ENCODE measurements at regions not wholly inside any gene's neighbourhood (a gene's known extent, or its start where the extent isn't known, plus 50 kb on each side); places are given as distances from the start of the nearest gene placed in this dataset.

- H3K27me3 Mint-ChIP-seq (ENCODE audit: insufficient read depth, unreplicated experiment) = no peaks in the 10 kb centered on the region
- peaks cover 17% of the 10 kb centered on the region for H3K4me1 Mint-ChIP-seq (ENCODE audit: insufficient read depth, unreplicated experiment)
- no TSS peak for BruUV-seq (replicated peaks)
- H3K4me3 Mint-ChIP-seq (ENCODE audit: unreplicated experiment) = no peak overlapping the region
- peaks cover 21% of the 10 kb centered on the region for H3K36me3 Mint-ChIP-seq (ENCODE audit: insufficient read depth, unreplicated experiment)
- no peak for DNase-seq (ENCODE audit: unreplicated experiment)
- intact Hi-C loops (cut with micrococcal nuclease) = loop anchor here (10.0 kb wide), 1 partner anchor 541 kb away; no protein-coding TSS in a partner anchor
- H3K27ac Mint-ChIP-seq (ENCODE audit: low read depth, unreplicated experiment) = no peak overlapping the region
- CTCF ChIA-PET = interaction anchor here (0.6 to 2.4 kb wide), 4 partner anchors 9 to 541 kb away, joined by 3 to 12 read pairs (median 4); no protein-coding TSS in a partner anchor
- POLR2A ChIA-PET = interaction anchor here (0.6 to 2.2 kb wide), 4 partner anchors 21 to 1557 kb away, joined by 3 to 8 read pairs (median 4); a partner anchor contains a TSS
- H3K9me3 Mint-ChIP-seq (ENCODE audit: unreplicated experiment) = no peaks in the 10 kb centered on the region
- TF ChIP-seq, protein P1, sequence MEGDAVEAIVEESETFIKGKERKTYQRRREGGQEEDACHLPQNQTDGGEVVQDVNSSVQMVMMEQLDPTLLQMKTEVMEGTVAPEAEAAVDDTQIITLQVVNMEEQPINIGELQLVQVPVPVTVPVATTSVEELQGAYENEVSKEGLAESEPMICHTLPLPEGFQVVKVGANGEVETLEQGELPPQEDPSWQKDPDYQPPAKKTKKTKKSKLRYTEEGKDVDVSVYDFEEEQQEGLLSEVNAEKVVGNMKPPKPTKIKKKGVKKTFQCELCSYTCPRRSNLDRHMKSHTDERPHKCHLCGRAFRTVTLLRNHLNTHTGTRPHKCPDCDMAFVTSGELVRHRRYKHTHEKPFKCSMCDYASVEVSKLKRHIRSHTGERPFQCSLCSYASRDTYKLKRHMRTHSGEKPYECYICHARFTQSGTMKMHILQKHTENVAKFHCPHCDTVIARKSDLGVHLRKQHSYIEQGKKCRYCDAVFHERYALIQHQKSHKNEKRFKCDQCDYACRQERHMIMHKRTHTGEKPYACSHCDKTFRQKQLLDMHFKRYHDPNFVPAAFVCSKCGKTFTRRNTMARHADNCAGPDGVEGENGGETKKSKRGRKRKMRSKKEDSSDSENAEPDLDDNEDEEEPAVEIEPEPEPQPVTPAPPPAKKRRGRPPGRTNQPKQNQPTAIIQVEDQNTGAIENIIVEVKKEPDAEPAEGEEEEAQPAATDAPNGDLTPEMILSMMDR (IDR thresholded peaks at IDR 0.05; ENCODE audit: unreplicated experiment) = no peak
These were observed 156.4 kb downstream of the OR2B2 start for GRCh38 chr6:27755768-27756167.

DNA sequence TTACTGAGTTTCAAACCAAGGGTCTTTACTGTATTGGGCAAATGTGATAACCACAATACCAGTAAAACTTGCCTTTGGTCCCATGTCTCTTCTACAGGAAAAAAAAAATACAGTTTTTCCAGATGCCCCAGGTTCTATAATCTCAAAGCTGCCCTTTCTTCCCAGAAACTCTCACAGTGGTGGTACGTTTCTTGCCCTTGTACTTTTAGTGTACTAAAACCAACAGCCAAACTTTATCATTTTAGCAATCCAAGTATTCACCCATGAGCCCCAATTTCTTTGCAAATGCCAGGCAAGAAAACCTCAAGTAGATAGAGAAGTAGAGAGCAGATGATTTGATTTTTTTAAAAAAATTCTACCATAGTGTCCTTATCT is 157.8 kb downstream of the OR2B2 start:
- intact Hi-C loops (cut with micrococcal nuclease) = loop anchor here (5.0 to 10.0 kb wide), 6 partner anchors 147 to 540 kb away; partner anchors contain the start of genes POM121L2 and ZNF184
- no peaks in the 10 kb centered on the region for H3K27me3 Mint-ChIP-seq (ENCODE audit: insufficient read depth, unreplicated experiment)

DNA sequence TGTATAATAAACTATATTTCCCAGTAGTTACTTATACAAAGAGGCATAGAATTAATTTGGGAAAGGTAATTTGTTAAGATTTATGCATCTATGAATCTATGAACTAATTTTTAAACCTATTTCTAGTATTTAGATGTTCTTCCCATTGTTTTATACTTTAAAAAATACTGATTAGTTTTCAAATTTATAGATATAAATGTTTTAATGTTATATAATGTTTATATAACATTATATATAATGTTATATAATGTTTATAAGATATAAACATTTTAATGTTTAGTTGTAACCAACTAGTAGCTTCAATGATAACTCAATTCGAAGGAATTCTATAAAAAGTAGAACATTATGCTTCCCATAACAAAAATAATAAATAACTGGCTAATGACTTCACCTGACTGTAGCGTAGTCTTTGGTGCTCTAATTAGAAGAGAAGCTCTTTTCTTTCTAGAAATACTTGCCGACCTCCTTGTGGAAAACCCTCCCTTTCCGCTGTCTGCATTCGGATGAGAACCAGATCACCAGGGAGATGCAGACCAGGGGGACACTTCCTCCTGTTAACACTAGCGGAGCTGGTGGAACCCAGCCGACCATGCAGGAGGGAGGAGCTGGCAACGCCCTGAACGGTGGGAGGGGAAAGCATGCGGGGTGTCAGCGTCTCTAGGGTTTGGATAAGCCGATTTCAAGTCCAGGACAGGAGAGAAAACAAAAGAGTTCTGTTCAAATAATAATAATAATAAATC is 158.4 kb downstream of the OR2B2 start:
- Mint-ChIP-seq H3K9me3 (ENCODE audit: unreplicated experiment) (no peaks in the 10 kb centered on the region), H3K4me1 (ENCODE audit: insufficient read depth, unreplicated experiment) (peaks cover 11% of the 10 kb centered on the region), H3K27me3 (ENCODE audit: insufficient read depth, unreplicated experiment) (no peaks in the 10 kb centered on the region), H3K36me3 (ENCODE audit: insufficient read depth, unreplicated experiment) (peaks cover 21% of the 10 kb centered on the region), H3K4me3 (ENCODE audit: unreplicated experiment) (peak overlapping the region; percentile 80), H3K27ac (ENCODE audit: low read depth, unreplicated experiment) (peak overlapping the region; percentile 59)
- TF ChIP-seq, protein P1 (IDR thresholded peaks at IDR 0.05; ENCODE audit: unreplicated experiment) = no peak
- peak; percentile 93 for DNase-seq (ENCODE audit: unreplicated experiment)
- BruUV-seq (replicated peaks) = no TSS peak
- POLR2A ChIA-PET = interaction anchor here (0.5 to 2.8 kb wide), 37 partner anchors 14 to 1684 kb away, joined by 3 to 18 read pairs (median 4); partner anchors contain the start of genes TRIM27 and ZNF184
- intact Hi-C loops (cut with micrococcal nuclease) = loop anchor here (2.0 to 10.0 kb wide), 8 partner anchors 69 to 591 kb away; partner anchors contain the start of genes POM121L2 and ZNF184
- CTCF ChIA-PET = interaction anchor here (0.5 to 3.6 kb wide), 16 partner anchors 9 to 762 kb away, joined by 3 to 15 read pairs (median 3); no protein-coding TSS in a partner anchor

More for the DNA sequence above, 157.8 kb downstream of the OR2B2 start:
- Mint-ChIP-seq H3K9me3 (ENCODE audit: unreplicated experiment) (no peaks in the 10 kb centered on the region), H3K4me3 (ENCODE audit: unreplicated experiment) (peak overlapping the region; percentile 80), H3K4me1 (ENCODE audit: insufficient read depth, unreplicated experiment) (peaks cover 11% of the 10 kb centered on the region), H3K27ac (ENCODE audit: low read depth, unreplicated experiment) (peak overlapping the region; percentile 59), H3K36me3 (ENCODE audit: insufficient read depth, unreplicated experiment) (peaks cover 21% of the 10 kb centered on the region)
- TF ChIP-seq, protein P1 (IDR thresholded peaks at IDR 0.05; ENCODE audit: unreplicated experiment) = no peak
- CTCF ChIA-PET = interaction anchor here (0.5 to 3.6 kb wide), 14 partner anchors 8 to 762 kb away, joined by 3 to 15 read pairs (median 3); no protein-coding TSS in a partner anchor
- DNase-seq (ENCODE audit: unreplicated experiment) = no peak
- no TSS peak for BruUV-seq (replicated peaks)
- POLR2A ChIA-PET = interaction anchor here (0.5 to 2.8 kb wide), 27 partner anchors 18 to 1628 kb away, joined by 3 to 18 read pairs (median 4); partner anchors contain the start of genes TRIM27 and ZNF184

All from MCF 10A (cell line).